ENCODE measurements at regions not wholly inside any gene's neighbourhood (a gene's known extent, or its start where the extent isn't known, plus 50 kb on each side); places are given as distances from the start of the nearest gene placed in this dataset.
"Not testable (repeated sequence)": the region's sequence is repeated elsewhere in the genome, so short reads cannot be mapped to it uniquely, and the experiment has no call there.

DNA sequence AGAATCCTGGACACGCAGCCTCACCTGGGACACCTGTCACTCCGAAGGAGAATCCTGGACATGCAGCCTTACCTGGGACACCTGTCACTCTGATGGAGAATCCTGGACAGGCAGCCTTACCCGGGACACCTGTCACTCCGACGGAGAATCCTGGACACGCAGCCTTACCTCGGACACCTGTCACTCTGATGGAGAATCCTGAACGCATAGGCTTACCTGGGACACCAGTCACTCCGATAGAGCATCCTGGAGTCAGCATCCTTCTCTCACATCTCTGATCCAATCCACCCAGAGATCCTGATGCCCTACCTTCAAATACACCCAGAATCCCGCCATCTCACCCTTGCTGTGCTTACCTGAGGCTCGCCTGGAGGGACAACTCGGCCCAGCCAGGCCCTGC is 154.9 kb downstream of the NDUFA10 start:
- DNase-seq, result no peak
- no peaks in the 10 kb centered on the region; the same call in 1 of the 2 replicates for H3K4me1 ChIP-seq
- H3K27me3 ChIP-seq, result 0 out of 2 replicates have a peak, but pooled peaks cover 2% of the 10 kb centered on the region
- TF ChIP-seq CTCF (IDR thresholded peaks at IDR 0.05; ENCODE audit: low read depth, low read length), result no peak
- peaks cover 8% of the 10 kb centered on the region; the same call in 1 of the 2 replicates for H3K9me3 ChIP-seq
- H3K4me3 ChIP-seq (ENCODE audit: low read depth, low read length), result no peak overlapping the region
- no peaks in the 10 kb centered on the region for H3K36me3 ChIP-seq

DNA sequence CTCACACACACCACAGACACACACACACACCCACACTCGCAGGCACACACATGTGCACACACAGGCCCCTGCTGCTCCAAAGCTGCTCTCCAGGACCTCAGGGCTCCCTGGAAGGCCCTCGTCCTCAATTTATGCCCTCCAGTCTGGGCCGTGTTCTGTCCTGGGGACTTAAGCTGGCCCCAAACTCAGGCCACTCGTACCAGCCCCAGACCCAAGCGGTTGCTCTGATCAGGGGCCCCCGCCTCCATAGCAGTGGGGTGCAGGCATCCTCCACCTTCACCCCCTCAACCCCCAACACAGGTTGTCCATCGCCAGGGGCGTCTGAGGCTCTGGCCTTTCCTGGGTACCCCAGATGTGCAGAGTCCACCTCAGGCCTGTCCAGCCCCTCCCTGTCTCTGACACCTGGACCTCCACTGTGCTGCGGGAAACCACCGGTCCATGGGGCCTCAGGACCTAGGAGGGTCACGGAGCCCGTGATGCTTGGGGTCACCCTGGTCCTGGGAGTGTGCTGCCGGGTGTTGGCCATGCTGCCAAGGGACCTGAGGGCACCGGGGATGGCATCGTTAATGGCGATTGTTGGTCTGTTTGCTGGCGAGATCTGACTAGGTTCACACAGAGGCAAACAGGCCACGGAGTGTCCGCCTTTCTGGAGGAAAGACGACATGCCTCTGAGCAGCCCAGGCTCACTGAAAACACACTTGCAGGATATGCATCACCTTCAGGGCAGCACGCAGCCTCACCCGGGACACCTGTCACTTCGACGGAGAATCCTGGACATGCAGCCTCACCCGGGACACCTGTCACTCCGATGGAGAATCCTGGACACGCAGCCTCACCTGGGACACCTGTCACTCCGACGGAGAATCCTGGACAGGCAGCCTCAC is 155.6 kb downstream of the NDUFA10 start:
- peaks cover 8% of the 10 kb centered on the region; the same call in 1 of the 2 replicates for H3K9me3 ChIP-seq
- no peaks in the 10 kb centered on the region for H3K27me3 ChIP-seq
- no peak for DNase-seq
- no peaks in the 10 kb centered on the region; the same call in 1 of the 2 replicates for H3K4me1 ChIP-seq
- no peak overlapping the region for H3K4me3 ChIP-seq (ENCODE audit: low read depth, low read length)
- no peak for TF ChIP-seq CTCF (IDR thresholded peaks at IDR 0.05; ENCODE audit: low read depth, low read length)
- no peaks in the 10 kb centered on the region for H3K36me3 ChIP-seq

DNA sequence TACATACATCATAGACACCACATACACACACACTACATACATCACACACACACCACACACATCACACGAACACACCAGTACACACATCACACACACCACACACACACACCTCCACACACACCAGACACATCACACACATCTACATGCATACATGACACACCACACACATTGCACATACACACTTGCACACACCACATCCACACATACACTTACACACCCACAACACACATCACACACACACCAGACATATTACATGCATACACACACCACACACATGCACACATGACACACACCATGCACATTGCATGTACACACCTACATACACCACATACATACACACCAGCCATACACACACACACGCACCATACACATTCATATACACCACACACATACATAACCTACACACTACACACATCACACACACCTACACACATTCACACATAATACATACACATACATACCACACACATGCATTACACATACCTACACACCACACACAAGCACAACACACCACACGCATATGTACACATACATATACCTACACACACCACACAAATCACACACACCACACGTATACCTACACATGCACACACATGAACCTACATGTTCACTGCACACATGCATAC is 156.5 kb downstream of the NDUFA10 start:
- Histone ChIP-seq H3K36me3 (no peaks in the 10 kb centered on the region), H3K4me1 (no peaks in the 10 kb centered on the region; the same call in 1 of the 2 replicates), H3K4me3 (ENCODE audit: low read depth, low read length) (no peak overlapping the region), H3K9me3 (peaks cover 8% of the 10 kb centered on the region; the same call in 1 of the 2 replicates), H3K27me3 (no peaks in the 10 kb centered on the region)
- TF ChIP-seq CTCF (IDR thresholded peaks at IDR 0.05; ENCODE audit: low read depth, low read length), result no peak
- DNase-seq, result no peak

- no peak for TF ChIP-seq CTCF (IDR thresholded peaks at IDR 0.05; ENCODE audit: low read depth, low read length)
- no peak for DNase-seq
- no peaks in the 10 kb centered on the region for H3K27me3 ChIP-seq
- H3K4me3 ChIP-seq (ENCODE audit: low read depth, low read length), result no peak overlapping the region
- no peaks in the 10 kb centered on the region; the same call in 1 of the 2 replicates for H3K4me1 ChIP-seq
- H3K9me3 ChIP-seq, result peaks cover 8% of the 10 kb centered on the region; the same call in 1 of the 2 replicates
- no peaks in the 10 kb centered on the region for H3K36me3 ChIP-seq
Measured at GRCh38 chr2:239866778-239867177, 158.4 kb downstream of the NDUFA10 start.

DNA sequence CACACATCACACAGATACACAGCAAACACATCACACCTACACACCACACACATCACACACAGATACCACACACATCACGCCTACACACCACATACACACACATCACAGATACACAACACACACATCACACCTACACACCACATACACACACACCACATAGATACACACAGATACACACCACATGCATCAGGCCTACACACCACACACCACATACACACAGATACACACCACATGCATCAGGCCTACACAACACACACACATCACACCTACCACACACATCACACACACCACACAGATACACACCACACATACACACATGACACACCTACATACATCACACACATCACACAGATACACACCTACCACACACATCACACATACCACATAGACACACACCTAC is 158.8 kb downstream of the NDUFA10 start:
- TF ChIP-seq CTCF (IDR thresholded peaks at IDR 0.05; ENCODE audit: low read depth, low read length), result no peak
- no peak for DNase-seq

DNA sequence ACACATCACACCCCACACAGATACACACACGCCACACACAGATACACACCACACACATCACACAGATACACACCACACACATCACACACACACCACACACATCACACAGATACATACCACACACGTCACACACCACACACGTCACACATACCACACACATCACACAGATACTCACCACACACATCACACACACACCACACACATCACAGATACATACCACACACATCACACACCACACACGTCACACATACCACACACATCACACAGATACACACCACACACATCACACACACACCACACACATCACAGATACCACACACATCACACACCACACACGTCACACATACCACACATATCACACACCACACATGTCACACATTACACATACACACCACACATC is 159.3 kb downstream of the NDUFA10 start:
- not testable (repeated sequence) for H3K36me3 ChIP-seq; DNase-seq; H3K4me3 ChIP-seq (ENCODE audit: low read depth, low read length); H3K9me3 ChIP-seq; H3K4me1 ChIP-seq; H3K27me3 ChIP-seq

More for the DNA sequence above, 158.8 kb downstream of the NDUFA10 start:
- Histone ChIP-seq H3K27me3 (no peaks in the 10 kb centered on the region), H3K4me1 (no peaks in the 10 kb centered on the region; the same call in 1 of the 2 replicates), H3K4me3 (ENCODE audit: low read depth, low read length) (no peak overlapping the region), H3K9me3 (peaks cover 8% of the 10 kb centered on the region; the same call in 1 of the 2 replicates), H3K36me3 (no peaks in the 10 kb centered on the region)
